HG02798 (cell line): ENCODE measurements at regions not wholly inside any gene's neighbourhood (a gene's known extent, or its start where the extent isn't known, plus 50 kb on each side); places are given as distances from the start of the nearest gene placed in this dataset.

Source experiments
- ATAC-seq: cut with Tn5 transposase; IDR thresholded peaks from one replicate; pipeline ENCODE4 v1.9.1; 2021; ENCODE audit warnings: mild to moderate bottlenecking; ENCODE audit not compliant: unreplicated experiment, poor library complexity

- ATAC-seq, result no peak
Measured at GRCh38 chr7:115883629-115884028, 146.9 kb downstream of the TFEC start.

DNA sequence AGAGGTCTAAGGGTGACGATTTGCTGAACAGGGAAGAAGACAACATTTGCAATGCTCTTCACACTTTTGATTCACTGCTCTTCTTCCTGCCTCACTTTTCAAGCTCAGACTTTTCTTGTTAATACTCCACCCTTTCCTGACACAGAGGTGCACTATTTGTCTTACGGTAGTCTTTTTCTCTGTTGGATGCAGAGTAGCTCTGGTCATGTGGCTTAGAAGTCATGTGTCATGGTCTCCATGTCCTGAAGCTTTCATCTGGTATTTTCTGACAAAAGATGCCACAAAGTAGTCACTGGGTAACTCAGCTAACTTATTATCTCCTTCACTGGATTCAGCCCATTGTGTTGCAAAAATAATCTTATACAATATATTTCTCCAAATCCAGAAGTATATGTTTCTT, 149.1 kb downstream of the TFEC start:
- no peak for ATAC-seq

- no peak for ATAC-seq
Measured at GRCh38 chr7:115879171-115879570, 151.4 kb downstream of the TFEC start.

DNA sequence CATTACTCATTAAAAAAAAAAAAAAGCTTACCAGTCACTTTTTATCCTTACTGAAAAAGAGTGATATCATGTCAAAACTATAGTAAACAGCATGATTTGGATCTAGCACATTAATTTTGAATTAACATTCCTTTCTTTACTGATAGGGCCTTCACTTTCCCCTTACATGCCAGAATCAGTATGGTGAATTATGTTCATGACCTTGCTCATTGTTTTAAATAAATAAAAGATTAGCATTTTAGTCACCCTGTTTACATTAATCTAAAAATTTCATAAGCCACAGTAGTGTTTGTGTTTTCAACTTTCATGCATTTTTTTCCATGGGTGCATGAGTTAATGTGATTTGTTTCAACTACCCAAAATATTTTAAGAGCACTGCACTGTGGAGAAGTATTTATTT, 160.8 kb downstream of the TFEC start:
- ATAC-seq, result no peak

DNA sequence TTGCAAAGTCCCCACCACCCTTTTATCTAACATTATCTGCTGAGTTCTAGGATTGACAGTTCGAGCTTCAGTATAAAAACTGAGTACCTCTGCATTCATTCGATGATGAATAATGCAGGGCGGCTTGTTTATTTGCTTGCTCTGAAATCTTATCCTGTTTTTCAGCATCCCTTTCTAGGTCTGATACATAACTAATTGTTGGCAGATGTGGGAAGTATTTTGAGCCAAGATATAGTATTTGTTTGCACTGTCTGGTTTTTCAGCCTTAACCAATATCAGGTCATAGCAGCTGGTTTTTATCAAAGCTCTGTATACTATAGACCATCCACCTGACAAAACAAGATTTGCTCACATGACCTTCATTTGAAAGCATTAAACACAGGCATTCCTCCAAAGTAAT, 161.4 kb downstream of the TFEC start:
- ATAC-seq, result no peak

- no peak for ATAC-seq
Measured at GRCh38 chr7:115868369-115868768, 162.2 kb downstream of the TFEC start.

GRCh38 chr7:115864082-115864481, 166.5 kb downstream of the TFEC start:
- ATAC-seq, result no peak

- ATAC-seq, result no peak
Measured at GRCh38 chr7:115851291-115851690, 179.3 kb downstream of the TFEC start.

- ATAC-seq, result no peak
Measured at GRCh38 chr7:115850774-115851173, 179.8 kb downstream of the TFEC start.

DNA sequence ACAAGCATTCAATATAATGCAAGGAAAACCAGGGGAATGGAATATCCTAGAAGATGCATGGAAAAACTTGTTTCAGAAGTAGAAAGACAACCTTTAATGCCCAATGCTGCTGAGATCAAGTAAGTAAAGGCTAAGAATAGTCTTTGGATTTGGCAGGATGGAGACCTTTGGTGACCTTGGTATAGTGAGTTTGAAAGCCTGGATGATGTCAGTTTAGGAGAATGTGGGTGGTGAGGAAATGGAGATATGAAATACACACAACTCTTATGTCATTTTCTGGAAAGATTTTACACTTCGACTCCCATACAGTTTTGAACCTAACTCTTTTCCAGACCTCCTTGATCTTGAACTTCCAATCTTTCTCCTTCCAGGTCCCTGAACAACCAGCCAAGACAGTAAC, 185.7 kb downstream of the TFEC start:
- no peak for ATAC-seq

DNA sequence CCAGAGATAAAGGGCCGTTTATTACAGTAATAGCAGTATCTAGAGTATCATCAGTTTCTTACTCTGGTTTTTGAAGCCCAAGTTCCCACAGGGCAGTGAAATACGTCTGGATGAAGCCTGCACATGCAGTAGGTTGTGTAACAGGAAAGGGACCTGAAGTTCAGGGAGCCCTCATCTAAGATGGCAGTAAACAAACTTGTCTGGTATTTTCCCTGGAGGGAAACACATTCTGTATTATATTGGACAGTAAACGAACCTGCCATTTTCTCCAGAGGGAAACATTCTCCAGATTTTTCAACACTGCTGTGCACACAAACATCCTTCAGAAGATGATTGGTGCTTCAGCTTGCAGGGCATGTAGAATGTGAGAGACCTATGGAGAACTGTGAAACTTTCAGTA, 189.9 kb downstream of the TFEC start:
- ATAC-seq, result no peak

DNA sequence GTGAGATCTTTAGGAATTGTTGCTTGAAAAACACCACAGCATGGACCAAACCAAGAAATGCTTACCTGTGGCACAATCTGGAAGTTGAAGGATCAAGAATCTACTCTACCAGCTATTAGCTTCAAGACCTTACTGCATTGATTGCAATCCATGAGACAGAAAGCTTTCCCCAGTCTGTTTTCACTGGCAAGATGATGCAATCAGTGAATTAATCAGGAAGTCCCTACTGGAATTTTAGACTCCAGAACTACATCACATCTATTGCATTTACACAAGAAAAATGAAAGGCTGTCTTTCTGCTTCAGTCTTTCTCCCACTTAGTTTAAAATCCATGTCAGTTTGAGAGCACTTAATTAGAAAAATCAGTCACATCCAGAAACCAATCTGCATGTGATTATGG, 191.7 kb downstream of the TFEC start:
- ATAC-seq, result no peak

DNA sequence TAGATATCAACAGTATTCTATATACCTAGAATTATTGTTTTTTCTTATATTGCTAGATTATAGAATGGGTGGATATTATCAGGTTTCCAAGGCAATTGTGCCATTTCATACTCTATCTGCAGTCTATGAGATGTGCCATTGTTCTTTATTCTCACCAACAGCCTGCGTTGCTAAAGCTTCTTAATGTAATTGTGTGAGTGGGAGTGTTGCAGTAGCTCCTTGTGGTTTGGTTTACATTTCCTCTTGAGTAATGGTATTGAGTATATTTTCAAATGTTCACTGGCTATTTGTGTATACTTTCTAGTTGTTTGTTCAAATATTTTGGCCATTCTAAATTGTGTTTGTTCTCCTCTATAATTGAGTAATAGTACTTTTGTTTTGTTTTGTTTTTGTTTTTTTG, 199.2 kb downstream of the TFEC start:
- no peak for ATAC-seq

DNA sequence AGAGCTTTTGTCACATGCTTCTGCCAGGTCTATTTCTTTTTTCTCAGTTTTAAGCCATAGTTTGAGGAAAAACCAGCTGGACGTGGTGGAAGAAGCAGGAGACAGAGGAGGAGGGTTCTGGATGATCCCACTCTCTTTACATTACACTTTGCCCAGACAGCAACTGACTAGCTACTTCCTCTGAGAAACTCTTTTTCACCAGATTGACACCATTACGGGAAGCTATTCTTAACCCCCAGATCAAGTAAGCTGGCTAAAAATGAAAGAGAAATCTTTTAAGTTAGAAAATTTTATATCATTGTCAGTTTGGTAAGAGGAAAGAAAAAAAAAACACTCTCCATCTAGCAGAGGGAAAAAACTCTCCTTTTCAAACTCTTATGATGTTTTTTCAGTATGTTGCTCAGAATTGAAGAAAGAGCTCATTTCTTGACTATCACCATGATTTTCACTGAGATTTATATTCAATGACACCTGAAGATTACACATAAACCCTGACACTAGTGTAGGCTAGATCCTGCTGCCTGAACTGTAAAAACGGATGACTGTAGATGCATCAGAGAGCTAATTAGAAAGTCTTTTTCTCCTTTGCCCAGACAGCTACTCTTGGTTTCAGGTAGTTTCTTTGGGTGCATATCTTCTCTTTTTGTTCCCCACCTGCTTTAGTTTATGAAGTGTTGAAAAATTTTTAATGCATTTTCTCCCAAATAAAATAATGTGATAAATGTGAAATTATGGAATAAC, 203.1 kb downstream of the TFEC start:
- ATAC-seq, result peak; percentile 55

GRCh38 chr7:115825456-115826115, 205.0 kb downstream of the TFEC start:
- no peak for ATAC-seq

DNA sequence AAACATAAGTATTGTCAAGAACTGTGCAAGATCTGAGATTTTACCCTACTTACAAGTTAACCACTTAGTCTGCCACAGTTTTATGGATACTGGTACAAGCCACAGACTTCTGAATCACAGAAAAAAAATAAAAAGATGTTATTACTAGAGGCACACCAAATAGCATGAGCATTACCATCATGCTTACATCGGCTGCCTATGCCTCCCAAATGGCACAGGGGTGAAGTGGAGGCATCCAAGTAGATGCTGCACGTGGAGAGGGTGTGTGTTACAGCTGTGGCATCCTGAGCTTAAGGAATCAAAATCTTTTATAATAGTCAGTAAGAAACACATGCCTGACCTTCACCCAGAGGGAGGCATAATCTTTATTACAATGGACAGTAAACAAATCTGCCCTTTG, 207.8 kb downstream of the TFEC start:
- ATAC-seq, result no peak

- ATAC-seq, result no peak
Measured at GRCh38 chr7:115822380-115822779, 208.2 kb downstream of the TFEC start.

GRCh38 chr7:115816318-115816974, 214.1 kb downstream of the TFEC start:
- no peak for ATAC-seq

DNA sequence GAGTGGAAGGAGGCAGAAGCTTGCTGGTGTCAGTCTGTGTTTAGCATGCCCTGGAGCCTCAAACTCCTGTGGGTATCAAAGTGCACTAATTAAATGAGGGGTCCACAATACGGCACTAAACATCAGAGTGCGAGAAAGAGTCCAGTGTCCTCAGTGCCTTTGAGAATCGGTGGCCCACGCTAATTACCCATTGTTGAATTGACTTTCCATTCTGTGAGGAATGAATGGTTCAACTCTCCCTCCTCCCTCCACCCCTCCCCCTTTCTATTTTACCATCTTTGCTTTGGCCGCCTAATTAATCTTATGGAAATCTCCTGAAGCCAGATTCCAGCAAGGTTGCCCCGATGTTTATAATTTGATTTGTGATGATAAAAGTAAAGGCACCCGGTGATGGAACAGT, 217.8 kb downstream of the TFEC start:
- no peak for ATAC-seq

DNA sequence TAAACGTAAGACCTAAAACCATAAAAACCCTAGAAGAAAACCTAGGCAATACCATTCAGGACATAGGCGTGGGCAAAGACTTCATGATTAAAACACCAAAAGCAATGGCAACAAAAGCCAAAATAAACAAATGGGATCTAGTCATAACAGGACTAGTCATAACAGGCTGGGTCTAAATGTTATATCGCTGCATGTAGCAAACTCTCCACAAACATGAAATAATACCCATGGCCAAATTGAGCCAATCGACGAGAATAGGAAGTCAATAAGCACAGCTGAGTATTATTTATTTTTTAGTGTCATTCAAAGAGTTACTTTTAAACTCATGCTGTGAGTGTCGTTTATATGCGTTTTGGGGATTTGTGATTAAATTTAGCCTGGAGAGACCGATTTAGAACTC, 225.1 kb downstream of the TFEC start:
- ATAC-seq, result no peak

GRCh38 chr7:115802415-115802814, 228.1 kb downstream of the TFEC start:
- ATAC-seq, result no peak

DNA sequence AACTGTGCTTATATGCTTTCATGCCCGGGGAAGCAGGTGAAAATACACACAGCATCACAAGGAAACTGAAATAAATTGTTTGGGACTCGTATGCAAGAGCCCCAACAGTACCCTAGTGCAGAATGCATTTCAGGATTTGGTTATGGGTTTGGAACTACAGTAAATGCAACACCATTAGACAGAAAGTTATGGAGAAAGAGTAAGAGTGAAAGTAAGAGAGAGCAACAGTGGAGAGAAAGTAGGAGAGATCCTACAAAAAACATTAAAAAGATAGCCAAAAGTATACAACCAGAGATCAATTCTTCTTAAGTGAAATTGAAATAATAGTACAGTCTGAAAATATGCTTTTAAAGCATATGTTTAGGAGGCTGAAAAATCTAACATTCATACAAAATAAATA, 231.1 kb downstream of the TFEC start:
- no peak for ATAC-seq
